Stomach (tissue), 8 donors: ENCODE measurements at regions not wholly inside any gene's neighbourhood (a gene's known extent, or its start where the extent isn't known, plus 50 kb on each side); places are given as distances from the start of the nearest gene placed in this dataset.

Experiments
- DNase-seq, 2 donors: peaks; one replicate each; pipeline versions ENCODE4 v3.0.0 to v3.0.0-alpha.2; 2013 to 2019
- H3K27ac ChIP-seq, 5 donors: fragments of 200-600 bp in 4 of 5; sonication (generic) in 4 of 5; one replicate each; pipeline ENCODE4 v1.5.1; 2013 to 2019; ENCODE audit warnings: mild to moderate bottlenecking in 1 of 5, moderate library complexity in 1 of 5
- H3K27me3 ChIP-seq, 3 donors: fragments of 200-600 bp; sonication (generic); one replicate each; pipeline ENCODE4 v1.5.1; 2017 to 2019; ENCODE audit warnings: mixed run types in 1 of 3
- H3K36me3 ChIP-seq, 4 donors: fragments of 200-600 bp; sonication (generic); 1 replicate in 3 of 4; 2 replicates in 1 of 4; pipeline ENCODE4 v1.5.1; 2016 to 2019
- H3K4me1 ChIP-seq, 4 donors: fragments of 200-600 bp; sonication (generic); one replicate each; pipeline ENCODE4 v1.5.1; 2016 to 2019
- H3K4me3 ChIP-seq, 4 donors: fragments of 200-600 bp; sonication (generic) in 3 of 4; one replicate each; pipeline ENCODE4 v1.5.1; 2016 to 2019; ENCODE audit warnings: mild to moderate bottlenecking in 1 of 4
- H3K9me3 ChIP-seq, 4 donors: fragments of 200-600 bp; sonication (generic); one replicate each; pipeline ENCODE4 v1.5.1; 2016 to 2019
- EP300 ChIP-seq: sonication (generic); formaldehyde crosslinking; IDR thresholded peaks from one replicate; pipeline ENCODE4 v1.6.1; 2017; ENCODE audit warnings: antibody characterized with exemption
- POLR2A ChIP-seq, 4 donors: fragments of 450-650 bp; IDR thresholded peaks; one replicate each; pipeline ENCODE4 v1.6.1; 2016; ENCODE audit warnings: antibody characterized with exemption in 4 of 4, control low read depth in 2 of 4, mild to moderate bottlenecking in 1 of 4, moderate library complexity in 1 of 4
- POLR2AphosphoS5 ChIP-seq, 3 donors: sonication (generic); formaldehyde crosslinking; IDR thresholded peaks; one replicate each; pipeline ENCODE4 v1.6.1; 2016; ENCODE audit warnings: antibody characterized with exemption in 3 of 3
- WGBS, 5 donors: extraction: QIAGEN DNeasy Blood & Tissue Kit in 3 of 5; methylation state at CpG; one replicate each; pipeline versions ENCODE4 v1.1.5 to v1.1.7; 2013 to 2018; 5-methylcytosine and 5-hydroxymethylcytosine counted together
- intact Hi-C: fragments of 100-400 bp; cut with DNase I; formaldehyde crosslinking; loops from one replicate; pipeline ENCODE4 v1.15.1; 2023; ENCODE audit warnings: low total_unique reads
- TF ChIP-seq, protein P1 (sequence below), 7 experiments: fragments of 450-650 bp in 4 of 7; fragments of 200-600 bp in 3 of 7; sonication (generic) in 3 of 7; IDR thresholded peaks; one replicate each; pipeline ENCODE4 v1.5.1; 2016 to 2019; ENCODE audit warnings: antibody characterized with exemption in 7 of 7, control low read depth in 2 of 7, mild to moderate bottlenecking in 1 of 7
- donor health status: healthy with polysubstance abuse.
- donor health status: Bipolar disorder and iron deficiency.
- donor health status: healthy.

DNA sequence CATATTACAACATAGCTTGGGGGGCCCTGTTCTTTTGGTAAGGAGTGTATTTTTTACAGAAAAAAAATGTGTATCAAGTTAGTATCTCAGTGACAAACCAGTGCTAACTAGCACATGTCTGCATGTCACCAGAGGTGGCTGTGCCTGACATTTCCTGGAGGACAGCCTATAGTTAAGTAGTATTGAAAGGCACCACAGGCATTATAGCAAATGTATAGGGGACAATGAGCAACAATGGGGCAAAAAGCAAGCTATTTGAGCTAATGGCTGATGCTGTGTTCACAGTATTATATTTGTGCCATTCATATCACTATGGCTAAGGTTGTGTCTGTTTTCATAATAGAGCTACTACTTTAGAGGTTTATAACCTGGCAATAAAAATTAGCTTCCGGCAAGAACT, 1644.0 kb downstream of the MAT2B start:
- Histone ChIP-seq H3K36me3 (no peaks in the 10 kb centered on the region), H3K9me3 (no peaks in the 10 kb centered on the region), H3K4me1 (no peaks in the 10 kb centered on the region), H3K4me3 (no peak overlapping the region), H3K27ac (no peak overlapping the region), H3K27me3 (no peaks in the 10 kb centered on the region)
- no peak for DNase-seq
- intact Hi-C loops = no loop called here
- TF ChIP-seq POLR2AphosphoS5 (IDR thresholded peaks at IDR 0.05) = no peak
- no peak for TF ChIP-seq POLR2A (IDR thresholded peaks at IDR 0.05)
- no peak for TF ChIP-seq EP300
- TF ChIP-seq, protein P1, sequence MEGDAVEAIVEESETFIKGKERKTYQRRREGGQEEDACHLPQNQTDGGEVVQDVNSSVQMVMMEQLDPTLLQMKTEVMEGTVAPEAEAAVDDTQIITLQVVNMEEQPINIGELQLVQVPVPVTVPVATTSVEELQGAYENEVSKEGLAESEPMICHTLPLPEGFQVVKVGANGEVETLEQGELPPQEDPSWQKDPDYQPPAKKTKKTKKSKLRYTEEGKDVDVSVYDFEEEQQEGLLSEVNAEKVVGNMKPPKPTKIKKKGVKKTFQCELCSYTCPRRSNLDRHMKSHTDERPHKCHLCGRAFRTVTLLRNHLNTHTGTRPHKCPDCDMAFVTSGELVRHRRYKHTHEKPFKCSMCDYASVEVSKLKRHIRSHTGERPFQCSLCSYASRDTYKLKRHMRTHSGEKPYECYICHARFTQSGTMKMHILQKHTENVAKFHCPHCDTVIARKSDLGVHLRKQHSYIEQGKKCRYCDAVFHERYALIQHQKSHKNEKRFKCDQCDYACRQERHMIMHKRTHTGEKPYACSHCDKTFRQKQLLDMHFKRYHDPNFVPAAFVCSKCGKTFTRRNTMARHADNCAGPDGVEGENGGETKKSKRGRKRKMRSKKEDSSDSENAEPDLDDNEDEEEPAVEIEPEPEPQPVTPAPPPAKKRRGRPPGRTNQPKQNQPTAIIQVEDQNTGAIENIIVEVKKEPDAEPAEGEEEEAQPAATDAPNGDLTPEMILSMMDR (IDR thresholded peaks at IDR 0.05) = no peak
- 87 to 100% (median 91%) methylated on average over 1 of the region's 1 CpG for WGBS, 5 donors

DNA sequence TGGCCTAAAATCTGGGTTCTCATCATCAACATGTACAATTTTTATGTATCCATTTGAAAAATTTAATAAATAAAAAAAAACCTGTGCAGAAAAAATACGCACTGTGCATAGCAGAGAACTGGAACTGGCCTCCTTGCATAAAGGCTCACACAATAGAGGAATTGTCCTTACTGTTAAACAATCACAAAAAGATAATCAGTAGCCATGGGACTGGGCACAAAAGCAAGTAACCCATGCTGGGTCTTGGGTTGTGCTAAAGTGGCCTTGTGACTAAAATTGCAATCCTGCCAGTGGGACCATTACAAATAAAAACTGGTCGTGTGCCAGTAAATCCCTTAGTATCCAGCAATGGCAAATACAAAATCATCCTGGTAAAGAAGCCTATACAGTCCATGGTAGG, 1646.6 kb downstream of the MAT2B start:
- no peaks in the 10 kb centered on the region for H3K4me1 ChIP-seq
- DNase-seq = no peak
- 27 to 58% (median 33%) methylated on average over 2 of the region's 2 CpGs for WGBS, 5 donors
- H3K27ac ChIP-seq = no peak overlapping the region
- no peak for TF ChIP-seq POLR2A (IDR thresholded peaks at IDR 0.05)
- TF ChIP-seq, protein P1 (IDR thresholded peaks at IDR 0.05) = no peak
- no peak for TF ChIP-seq POLR2AphosphoS5 (IDR thresholded peaks at IDR 0.05)
- no peak for TF ChIP-seq EP300
- no peaks in the 10 kb centered on the region for H3K36me3 ChIP-seq
- no peak overlapping the region for H3K4me3 ChIP-seq
- H3K27me3 ChIP-seq = no peaks in the 10 kb centered on the region
- H3K9me3 ChIP-seq = no peaks in the 10 kb centered on the region
- intact Hi-C loops = no loop called here

DNA sequence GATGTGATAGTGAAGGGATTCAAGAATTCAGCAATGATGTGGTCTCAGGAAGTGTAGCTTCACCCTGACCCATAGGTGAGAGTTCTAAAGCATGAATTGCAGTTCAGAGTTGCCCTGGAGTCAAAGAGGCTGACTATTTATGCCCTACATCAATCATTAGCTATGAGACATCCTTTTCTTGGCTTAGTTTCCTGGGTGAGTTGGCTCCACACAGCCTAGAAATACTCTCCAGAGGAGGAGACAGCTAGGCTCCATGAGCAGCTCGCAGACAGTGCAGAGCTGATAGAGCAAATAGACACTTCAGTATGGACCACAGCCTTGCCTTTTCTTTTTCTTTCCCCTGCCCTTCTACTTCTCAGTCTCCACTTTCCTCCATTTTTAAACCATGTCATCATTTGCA, 1651.8 kb downstream of the MAT2B start:
- Histone ChIP-seq H3K4me3 (no peak overlapping the region), H3K27me3 (no peaks in the 10 kb centered on the region), H3K36me3 (no peaks in the 10 kb centered on the region), H3K9me3 (no peaks in the 10 kb centered on the region), H3K27ac (no peak overlapping the region), H3K4me1 (no peaks in the 10 kb centered on the region)
- TF ChIP-seq POLR2A (IDR thresholded peaks at IDR 0.05) = no peak
- TF ChIP-seq EP300 = no peak
- TF ChIP-seq, protein P1 (IDR thresholded peaks at IDR 0.05) = no peak
- no peak for TF ChIP-seq POLR2AphosphoS5 (IDR thresholded peaks at IDR 0.05)
- 68 to 76% (median 73%) methylated on average over 1 of the region's 1 CpG for WGBS, 5 donors
- DNase-seq = no peak
- intact Hi-C loops = no loop called here

DNA sequence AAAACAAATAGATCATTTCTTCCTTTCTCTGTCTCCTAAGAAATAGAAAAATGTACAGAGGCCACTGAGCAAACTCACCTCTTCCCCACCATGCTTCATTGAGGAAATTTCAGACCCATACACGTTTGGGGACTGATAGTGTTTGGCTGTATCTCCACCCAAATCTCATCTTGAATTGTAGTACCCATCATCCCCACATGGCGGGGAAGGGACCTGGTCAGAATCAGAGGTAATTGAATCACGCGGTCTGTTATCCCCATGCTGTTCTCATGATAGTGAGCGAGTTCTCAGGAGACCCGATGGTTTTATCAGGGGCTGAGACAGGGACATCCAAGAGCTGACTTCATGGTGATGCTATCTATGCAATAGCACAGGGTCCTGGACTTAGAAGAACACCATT, 1655.8 kb downstream of the MAT2B start:
- DNase-seq = no peak
- no peaks in the 10 kb centered on the region for H3K4me1 ChIP-seq
- no peaks in the 10 kb centered on the region for H3K9me3 ChIP-seq
- no peaks in the 10 kb centered on the region for H3K27me3 ChIP-seq
- H3K4me3 ChIP-seq = no peak overlapping the region
- WGBS, 5 donors = 82 to 90% (median 85%) methylated on average over 6 of the region's 6 CpGs
- no peak overlapping the region for H3K27ac ChIP-seq
- TF ChIP-seq POLR2AphosphoS5 (IDR thresholded peaks at IDR 0.05) (no peak), POLR2A (IDR thresholded peaks at IDR 0.05) (no peak), EP300 (no peak)
- TF ChIP-seq, protein P1 (IDR thresholded peaks at IDR 0.05) = no peak
- H3K36me3 ChIP-seq = no peaks in the 10 kb centered on the region
- intact Hi-C loops = no loop called here
